ENCODE measurements at regions not wholly inside any gene's neighbourhood (a gene's known extent, or its start where the extent isn't known, plus 50 kb on each side); places are given as distances from the start of the nearest gene placed in this dataset.

DNA sequence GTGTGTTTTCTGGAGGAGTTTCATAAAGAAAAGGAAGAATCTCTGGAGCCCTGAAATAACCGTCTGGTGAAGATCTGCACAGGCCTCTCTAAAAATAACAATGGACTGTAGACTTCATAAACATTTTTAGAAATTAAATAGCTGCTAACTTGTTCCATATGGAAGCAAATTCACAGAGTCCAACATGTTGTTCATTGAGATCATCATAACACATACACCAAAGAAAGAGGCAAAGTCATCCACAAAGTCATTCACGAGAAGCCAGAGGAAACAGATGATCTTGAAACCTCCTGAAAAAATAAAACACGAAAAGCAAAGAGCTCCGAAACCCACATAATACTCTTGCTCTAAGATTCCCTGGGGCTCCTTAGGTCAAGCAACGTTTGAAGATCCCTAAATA, 347.8 kb downstream of the EFNA5 start:
- no peak for DNase-seq (ENCODE audit: unreplicated experiment)
- Mint-ChIP-seq H3K27ac (ENCODE audit: low read depth, unreplicated experiment) (no peak overlapping the region), H3K9me3 (ENCODE audit: unreplicated experiment) (no peaks in the 10 kb centered on the region), H3K36me3 (ENCODE audit: insufficient read depth, unreplicated experiment) (no peaks in the 10 kb centered on the region), H3K27me3 (ENCODE audit: insufficient read depth, unreplicated experiment) (no peaks in the 10 kb centered on the region), H3K4me3 (ENCODE audit: unreplicated experiment) (no peak overlapping the region), H3K4me1 (ENCODE audit: insufficient read depth, unreplicated experiment) (no peaks in the 10 kb centered on the region)
- ChIA-PET CTCF (no interaction called here), POLR2A (interaction anchor here (1.4 kb wide), 1 partner anchor 15 kb away, joined by 3 read pairs; no protein-coding TSS in a partner anchor)
- intact Hi-C loops (cut with micrococcal nuclease): no loop called here
- TF ChIP-seq, protein P1, sequence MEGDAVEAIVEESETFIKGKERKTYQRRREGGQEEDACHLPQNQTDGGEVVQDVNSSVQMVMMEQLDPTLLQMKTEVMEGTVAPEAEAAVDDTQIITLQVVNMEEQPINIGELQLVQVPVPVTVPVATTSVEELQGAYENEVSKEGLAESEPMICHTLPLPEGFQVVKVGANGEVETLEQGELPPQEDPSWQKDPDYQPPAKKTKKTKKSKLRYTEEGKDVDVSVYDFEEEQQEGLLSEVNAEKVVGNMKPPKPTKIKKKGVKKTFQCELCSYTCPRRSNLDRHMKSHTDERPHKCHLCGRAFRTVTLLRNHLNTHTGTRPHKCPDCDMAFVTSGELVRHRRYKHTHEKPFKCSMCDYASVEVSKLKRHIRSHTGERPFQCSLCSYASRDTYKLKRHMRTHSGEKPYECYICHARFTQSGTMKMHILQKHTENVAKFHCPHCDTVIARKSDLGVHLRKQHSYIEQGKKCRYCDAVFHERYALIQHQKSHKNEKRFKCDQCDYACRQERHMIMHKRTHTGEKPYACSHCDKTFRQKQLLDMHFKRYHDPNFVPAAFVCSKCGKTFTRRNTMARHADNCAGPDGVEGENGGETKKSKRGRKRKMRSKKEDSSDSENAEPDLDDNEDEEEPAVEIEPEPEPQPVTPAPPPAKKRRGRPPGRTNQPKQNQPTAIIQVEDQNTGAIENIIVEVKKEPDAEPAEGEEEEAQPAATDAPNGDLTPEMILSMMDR (IDR thresholded peaks at IDR 0.05; ENCODE audit: unreplicated experiment): no peak
- BruUV-seq (replicated peaks): no TSS peak

DNA sequence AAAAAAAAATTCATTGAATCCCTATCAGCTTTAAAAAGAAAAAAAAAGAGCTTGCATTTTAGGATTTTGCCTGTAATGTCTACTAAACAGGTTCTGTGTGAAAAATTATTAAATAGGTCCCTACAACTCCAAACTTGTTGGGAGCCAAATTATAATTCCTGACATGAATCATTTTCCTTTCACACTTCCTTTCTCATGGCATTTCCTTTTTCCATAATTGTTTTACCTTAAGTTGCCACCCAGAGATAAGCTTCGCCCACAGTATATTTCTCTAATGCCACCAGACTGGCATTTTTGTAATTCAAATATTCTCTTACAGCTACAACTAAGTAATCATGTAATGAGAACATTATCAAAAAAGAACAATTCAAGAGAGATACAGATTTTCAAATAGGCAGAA, 348.8 kb downstream of the EFNA5 start:
- BruUV-seq (replicated peaks): no TSS peak
- CTCF ChIA-PET: interaction anchor here (0.6 to 1.0 kb wide), 2 partner anchors 13 to 367 kb away, joined by 3 to 4 read pairs; no protein-coding TSS in a partner anchor

DNA sequence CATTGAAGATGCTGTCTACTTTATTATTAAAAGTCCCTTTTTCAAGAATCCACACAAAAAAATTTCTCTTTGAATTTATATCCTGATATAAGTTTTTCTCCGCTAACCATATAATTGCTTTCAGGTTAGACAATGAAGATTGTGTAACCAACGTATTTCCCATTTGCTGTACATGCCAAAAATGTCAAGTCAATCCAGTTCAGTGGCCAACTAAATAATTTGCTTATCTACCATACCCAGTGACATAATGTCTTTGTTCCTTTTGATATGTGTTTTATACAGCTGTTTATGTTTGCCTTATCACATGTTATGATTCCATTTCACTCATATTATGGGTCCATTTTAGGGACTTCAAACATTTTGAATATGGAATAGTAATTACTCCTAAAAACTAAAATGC, 349.9 kb downstream of the EFNA5 start:
- no peaks in the 10 kb centered on the region for H3K4me1 Mint-ChIP-seq (ENCODE audit: insufficient read depth, unreplicated experiment)
- H3K9me3 Mint-ChIP-seq (ENCODE audit: unreplicated experiment): no peaks in the 10 kb centered on the region
- ChIA-PET POLR2A (interaction anchor here (1.3 kb wide), 1 partner anchor 16 kb away, joined by 3 read pairs; no protein-coding TSS in a partner anchor), CTCF (interaction anchor here (1.0 kb wide), 1 partner anchor 12 kb away, joined by 3 read pairs; no protein-coding TSS in a partner anchor)
- TF ChIP-seq, protein P1 (IDR thresholded peaks at IDR 0.05; ENCODE audit: unreplicated experiment): no peak
- H3K27ac Mint-ChIP-seq (ENCODE audit: low read depth, unreplicated experiment): no peak overlapping the region
- no peak for DNase-seq (ENCODE audit: unreplicated experiment)
- H3K27me3 Mint-ChIP-seq (ENCODE audit: insufficient read depth, unreplicated experiment): no peaks in the 10 kb centered on the region
- BruUV-seq (replicated peaks): no TSS peak
- H3K36me3 Mint-ChIP-seq (ENCODE audit: insufficient read depth, unreplicated experiment): no peaks in the 10 kb centered on the region
- intact Hi-C loops (cut with micrococcal nuclease): no loop called here
- no peak overlapping the region for H3K4me3 Mint-ChIP-seq (ENCODE audit: unreplicated experiment)

More for the DNA sequence above, 348.8 kb downstream of the EFNA5 start:
- POLR2A ChIA-PET: interaction anchor here (1.2 to 1.4 kb wide), 2 partner anchors 9 to 16 kb away, joined by 3 read pairs; no protein-coding TSS in a partner anchor
- Mint-ChIP-seq H3K9me3 (ENCODE audit: unreplicated experiment) (no peaks in the 10 kb centered on the region), H3K27me3 (ENCODE audit: insufficient read depth, unreplicated experiment) (no peaks in the 10 kb centered on the region), H3K4me1 (ENCODE audit: insufficient read depth, unreplicated experiment) (no peaks in the 10 kb centered on the region), H3K36me3 (ENCODE audit: insufficient read depth, unreplicated experiment) (no peaks in the 10 kb centered on the region), H3K27ac (ENCODE audit: low read depth, unreplicated experiment) (no peak overlapping the region), H3K4me3 (ENCODE audit: unreplicated experiment) (no peak overlapping the region)
- TF ChIP-seq, protein P1 (IDR thresholded peaks at IDR 0.05; ENCODE audit: unreplicated experiment): no peak
- intact Hi-C loops (cut with micrococcal nuclease): no loop called here
- DNase-seq (ENCODE audit: unreplicated experiment): no peak

DNA sequence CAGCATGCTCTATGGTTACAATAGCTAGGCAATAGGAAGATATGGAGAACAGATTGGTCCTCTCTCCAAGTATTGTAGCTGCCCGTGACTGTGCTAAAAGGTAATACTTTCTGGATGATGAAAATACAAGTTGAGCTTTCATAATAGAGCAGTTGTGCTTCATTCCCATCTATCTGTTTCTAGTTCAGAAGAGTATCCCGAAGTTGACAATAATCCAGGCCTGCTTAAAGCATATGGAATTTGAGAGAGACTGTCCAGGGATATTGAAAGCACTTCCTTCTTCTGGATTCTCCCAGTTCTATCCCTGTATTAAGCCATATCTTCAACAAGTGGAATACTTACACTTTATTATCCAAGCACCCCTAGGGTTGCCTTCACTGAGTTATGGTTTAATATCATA, 350.4 kb downstream of the EFNA5 start:
- Mint-ChIP-seq H3K9me3 (ENCODE audit: unreplicated experiment) (no peaks in the 10 kb centered on the region), H3K36me3 (ENCODE audit: insufficient read depth, unreplicated experiment) (no peaks in the 10 kb centered on the region), H3K4me1 (ENCODE audit: insufficient read depth, unreplicated experiment) (no peaks in the 10 kb centered on the region), H3K4me3 (ENCODE audit: unreplicated experiment) (no peak overlapping the region), H3K27ac (ENCODE audit: low read depth, unreplicated experiment) (no peak overlapping the region), H3K27me3 (ENCODE audit: insufficient read depth, unreplicated experiment) (no peaks in the 10 kb centered on the region)
- no peak for DNase-seq (ENCODE audit: unreplicated experiment)
- TF ChIP-seq, protein P1 (IDR thresholded peaks at IDR 0.05; ENCODE audit: unreplicated experiment): no peak
- no TSS peak for BruUV-seq (replicated peaks)
- CTCF ChIA-PET: interaction anchor here (0.8 kb wide), 1 partner anchor 252 kb away, joined by 3 read pairs; no protein-coding TSS in a partner anchor
- intact Hi-C loops (cut with micrococcal nuclease): no loop called here
- POLR2A ChIA-PET: interaction anchor here (1.3 kb wide), 1 partner anchor 17 kb away, joined by 3 read pairs; no protein-coding TSS in a partner anchor

Data from MCF 10A (cell line).